Osteocyte (in vitro differentiated cells): ENCODE measurements at regions not wholly inside any gene's neighbourhood (a gene's known extent, or its start where the extent isn't known, plus 50 kb on each side); places are given as distances from the start of the nearest gene placed in this dataset.

ENCODE experiments used
- DNase-seq: peaks from one replicate; pipeline ENCODE4 v3.0.0; 2021; ENCODE audit warnings: mixed read lengths; ENCODE audit not compliant: unreplicated experiment; ENCODE audit errors: extremely low spot score
- H3K27ac Mint-ChIP-seq: one replicate; pipeline ENCODE4 v1.8.0; 2021; ENCODE audit warnings: mild to moderate bottlenecking, mixed read lengths; ENCODE audit not compliant: unreplicated experiment
- H3K27me3 Mint-ChIP-seq: one replicate; pipeline ENCODE4 v1.8.0; 2021; ENCODE audit warnings: mixed read lengths; ENCODE audit not compliant: unreplicated experiment
- H3K36me3 Mint-ChIP-seq: one replicate; pipeline ENCODE4 v1.8.0; 2021; ENCODE audit warnings: mixed read lengths; ENCODE audit not compliant: unreplicated experiment
- H3K4me1 Mint-ChIP-seq: one replicate; pipeline ENCODE4 v1.8.0; 2021; ENCODE audit warnings: mixed read lengths; ENCODE audit not compliant: unreplicated experiment
- H3K4me3 Mint-ChIP-seq: one replicate; pipeline ENCODE4 v1.8.0; 2021; ENCODE audit warnings: mild to moderate bottlenecking, moderate library complexity, mixed read lengths; ENCODE audit not compliant: unreplicated experiment
- H3K9me3 Mint-ChIP-seq: one replicate; pipeline ENCODE4 v1.8.0; 2021; ENCODE audit warnings: mixed read lengths; ENCODE audit not compliant: unreplicated experiment
- TF ChIP-seq, protein P1 (sequence below): fragments of 200-600 bp; sonication (generic); IDR thresholded peaks from 2 replicates; pipeline ENCODE4 v1.5.0; 2021; ENCODE audit warnings: antibody characterized with exemption, mild to moderate bottlenecking, moderate library complexity

DNA sequence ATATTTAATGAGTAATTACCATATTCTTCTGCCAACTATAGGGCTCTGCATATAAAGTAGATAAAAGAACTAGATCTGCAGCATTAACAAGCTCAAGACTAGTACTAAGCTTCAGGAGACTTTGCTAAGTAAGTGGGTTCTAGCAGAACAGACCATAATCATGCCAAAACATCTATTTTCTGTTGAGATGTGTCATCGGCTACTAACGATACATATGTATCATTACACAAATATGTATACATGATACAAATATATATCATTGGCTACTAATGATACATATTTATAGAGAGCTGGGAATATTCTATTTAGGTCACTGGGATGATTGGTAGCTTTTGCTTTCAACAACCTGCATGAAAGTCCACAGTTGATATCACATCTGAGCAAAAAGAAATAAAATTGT, 185.8 kb upstream of the DCBLD2 start:
- Mint-ChIP-seq H3K4me3 (no peak overlapping the region), H3K27ac (no peak overlapping the region), H3K27me3 (peaks cover 64% of the 10 kb centered on the region), H3K4me1 (peaks cover 18% of the 10 kb centered on the region), H3K9me3 (no peaks in the 10 kb centered on the region), H3K36me3 (peaks cover 3% of the 10 kb centered on the region)
- TF ChIP-seq, protein P1, sequence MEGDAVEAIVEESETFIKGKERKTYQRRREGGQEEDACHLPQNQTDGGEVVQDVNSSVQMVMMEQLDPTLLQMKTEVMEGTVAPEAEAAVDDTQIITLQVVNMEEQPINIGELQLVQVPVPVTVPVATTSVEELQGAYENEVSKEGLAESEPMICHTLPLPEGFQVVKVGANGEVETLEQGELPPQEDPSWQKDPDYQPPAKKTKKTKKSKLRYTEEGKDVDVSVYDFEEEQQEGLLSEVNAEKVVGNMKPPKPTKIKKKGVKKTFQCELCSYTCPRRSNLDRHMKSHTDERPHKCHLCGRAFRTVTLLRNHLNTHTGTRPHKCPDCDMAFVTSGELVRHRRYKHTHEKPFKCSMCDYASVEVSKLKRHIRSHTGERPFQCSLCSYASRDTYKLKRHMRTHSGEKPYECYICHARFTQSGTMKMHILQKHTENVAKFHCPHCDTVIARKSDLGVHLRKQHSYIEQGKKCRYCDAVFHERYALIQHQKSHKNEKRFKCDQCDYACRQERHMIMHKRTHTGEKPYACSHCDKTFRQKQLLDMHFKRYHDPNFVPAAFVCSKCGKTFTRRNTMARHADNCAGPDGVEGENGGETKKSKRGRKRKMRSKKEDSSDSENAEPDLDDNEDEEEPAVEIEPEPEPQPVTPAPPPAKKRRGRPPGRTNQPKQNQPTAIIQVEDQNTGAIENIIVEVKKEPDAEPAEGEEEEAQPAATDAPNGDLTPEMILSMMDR, result no peak
- DNase-seq, result no peak

DNA sequence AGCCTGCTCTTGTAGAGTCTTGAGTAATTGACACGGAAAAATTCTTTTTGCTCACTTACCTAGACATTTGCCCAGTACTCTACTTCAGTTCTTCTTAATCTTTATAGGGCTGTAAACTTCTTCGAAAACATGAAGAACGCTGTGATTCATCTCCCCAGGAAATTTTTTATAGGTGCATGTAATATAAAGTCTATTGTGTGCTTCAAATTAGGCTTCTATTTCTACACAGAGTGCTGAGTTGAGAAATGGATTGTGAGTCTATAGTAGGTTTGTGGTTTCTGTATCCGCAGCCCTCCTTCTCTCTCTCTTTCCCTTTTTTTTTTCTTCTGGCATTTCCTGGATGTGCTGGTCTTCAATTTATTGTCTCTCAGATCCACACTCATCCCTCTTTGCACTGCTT, 183.3 kb upstream of the DCBLD2 start:
- Mint-ChIP-seq H3K27ac (no peak overlapping the region), H3K27me3 (peaks cover 57% of the 10 kb centered on the region), H3K4me3 (no peak overlapping the region), H3K36me3 (peaks cover 2% of the 10 kb centered on the region), H3K9me3 (no peaks in the 10 kb centered on the region), H3K4me1 (peaks cover 18% of the 10 kb centered on the region)
- no peak for DNase-seq
- TF ChIP-seq, protein P1, result no peak

DNA sequence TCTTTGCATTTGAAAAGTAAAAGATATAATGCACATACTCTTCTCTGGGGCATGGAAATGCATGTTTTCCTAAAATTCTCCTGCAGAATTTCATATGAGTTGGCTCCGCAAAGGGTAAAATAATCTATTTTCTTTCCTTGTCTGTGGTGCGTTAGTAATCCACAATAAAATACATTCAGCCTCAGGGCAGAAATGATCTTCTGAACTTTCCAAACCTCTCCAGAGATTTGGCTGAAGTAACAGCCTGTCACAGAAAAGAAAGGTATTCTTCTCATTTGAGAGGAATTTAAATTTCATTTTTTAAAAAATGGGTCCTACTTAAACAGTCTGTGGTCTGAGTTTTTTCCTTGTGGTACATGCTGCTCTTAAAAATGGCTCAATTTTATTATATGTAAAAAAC, 182.7 kb upstream of the DCBLD2 start:
- Mint-ChIP-seq H3K9me3 (no peaks in the 10 kb centered on the region), H3K4me3 (no peak overlapping the region), H3K4me1 (peaks cover 18% of the 10 kb centered on the region), H3K27ac (no peak overlapping the region), H3K36me3 (peaks cover 1% of the 10 kb centered on the region), H3K27me3 (peaks cover 51% of the 10 kb centered on the region)
- DNase-seq, result no peak
- TF ChIP-seq, protein P1, result no peak

DNA sequence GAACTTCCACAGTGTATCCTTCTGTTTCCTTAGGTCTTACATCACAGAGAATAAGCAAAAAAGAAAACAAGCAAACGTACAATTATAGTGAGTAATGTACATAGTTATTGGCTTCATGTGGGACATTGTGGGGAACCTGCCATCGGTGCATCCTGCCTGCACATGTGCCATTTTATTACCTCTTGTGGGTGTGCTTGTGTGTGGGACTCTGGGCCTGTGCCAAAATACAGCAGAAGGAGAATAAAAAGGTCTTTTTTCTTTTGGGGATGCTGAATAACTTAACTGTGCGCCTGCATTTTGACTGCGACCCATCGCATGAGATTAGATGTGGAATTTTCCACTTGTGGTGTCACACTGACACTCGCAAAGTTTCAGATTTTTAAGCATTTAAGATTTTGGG, 169.6 kb upstream of the DCBLD2 start:
- Mint-ChIP-seq H3K27me3 (peaks cover 65% of the 10 kb centered on the region), H3K4me1 (no peaks in the 10 kb centered on the region), H3K4me3 (no peak overlapping the region), H3K9me3 (peaks cover 5% of the 10 kb centered on the region), H3K27ac (no peak overlapping the region), H3K36me3 (peaks cover 4% of the 10 kb centered on the region)
- no peak for DNase-seq
- TF ChIP-seq, protein P1, result no peak

DNA sequence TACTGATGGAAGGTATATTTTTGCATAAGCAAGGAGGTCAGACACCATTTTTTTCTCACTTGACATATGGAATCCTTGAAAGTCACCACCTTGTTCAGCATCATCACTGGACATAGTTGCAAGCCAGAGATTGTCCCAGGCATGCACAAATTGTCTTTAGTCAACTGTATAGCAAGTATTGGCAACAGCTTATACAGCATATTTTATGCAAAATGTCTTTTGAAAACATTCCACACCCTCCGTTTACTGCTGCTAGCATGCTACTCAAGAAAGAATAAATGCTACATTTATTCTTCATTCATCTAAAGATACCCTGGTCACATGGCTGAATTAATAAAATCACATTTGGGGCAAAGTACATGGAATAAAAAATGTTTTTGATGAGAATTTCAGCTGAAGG, 168.5 kb upstream of the DCBLD2 start:
- DNase-seq, result no peak
- H3K4me1 Mint-ChIP-seq, result no peaks in the 10 kb centered on the region
- no peak overlapping the region for H3K27ac Mint-ChIP-seq
- no peak overlapping the region for H3K4me3 Mint-ChIP-seq
- peaks cover 76% of the 10 kb centered on the region for H3K27me3 Mint-ChIP-seq
- H3K9me3 Mint-ChIP-seq, result peaks cover 10% of the 10 kb centered on the region
- peaks cover 4% of the 10 kb centered on the region for H3K36me3 Mint-ChIP-seq
- TF ChIP-seq, protein P1, result no peak
